ENCODE measurements at regions not wholly inside any gene's neighbourhood (a gene's known extent, or its start where the extent isn't known, plus 50 kb on each side); places are given as distances from the start of the nearest gene placed in this dataset.

DNA sequence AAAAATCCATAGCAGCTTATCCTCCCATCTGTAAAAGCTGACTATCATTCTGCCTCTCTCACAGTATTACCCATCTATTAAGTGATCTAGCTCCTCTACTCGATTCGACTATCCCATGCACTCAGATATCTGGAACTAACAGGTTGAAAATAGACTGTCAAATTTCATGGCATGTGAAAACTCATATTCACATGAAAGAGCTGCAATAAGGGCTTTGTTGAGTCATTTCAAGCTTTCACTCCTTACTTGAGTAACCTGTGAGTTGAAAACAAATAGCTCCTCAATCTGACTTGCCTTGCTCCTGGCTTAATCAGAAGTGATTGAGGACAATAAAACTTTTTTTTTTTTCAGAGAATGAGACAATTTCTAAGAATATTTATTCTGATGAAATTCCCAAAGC is 192.4 kb upstream of the ERBB4 start (continued):
- TF ChIP-seq BMI1 (IDR thresholded peaks at IDR 0.05; ENCODE audit: borderline replicate concordance) (peak; percentile 42; the same call in 1 of the 2 replicates), POU2F2 (IDR thresholded peaks at IDR 0.05; ENCODE audit: borderline replicate concordance, low read depth, low read length) (peak; percentile 63; the same call in 2 of the 3 replicates), CBX5 (IDR thresholded peaks at IDR 0.05; ENCODE audit: low read depth) (0 out of 2 replicates have a peak, but pooled peaks have one; percentile 78), CEBPB (IDR thresholded peaks at IDR 0.05; ENCODE audit: borderline replicate concordance in 1 of 2, low read depth in 2 of 2, low read length in 2 of 2) (peak in 1 of 2 experiments; percentile 50; a peak in 1 of 4 replicates), IKZF2 (IDR thresholded peaks at IDR 0.05) (peak; percentile 92 to 95), TCF7 (IDR thresholded peaks at IDR 0.05; ENCODE audit: borderline replicate concordance) (peak; percentile 69; the same call in 1 of the 2 replicates), PAX8 (IDR thresholded peaks at IDR 0.05) (no peak), CREM (IDR thresholded peaks at IDR 0.05; ENCODE audit: low read depth) (peak; percentile 80), MXI1 (IDR thresholded peaks at IDR 0.05; ENCODE audit: low read depth, low read length) (peak; percentile 22; the same call in 1 of the 2 replicates), ZSCAN29 (IDR thresholded peaks at IDR 0.05) (no peak), PML (IDR thresholded peaks at IDR 0.05; ENCODE audit: low read length) (0 out of 2 replicates have a peak, but pooled peaks have one; percentile 58), EP300 (IDR thresholded peaks at IDR 0.05; ENCODE audit: borderline replicate concordance in 1 of 2, control insufficient read depth in 1 of 2, low read depth in 2 of 2, low read length in 2 of 2) (peak; percentile 55 to 81; a peak in 2 of 4 replicates), FOXM1 (IDR thresholded peaks at IDR 0.05; ENCODE audit: low read depth, low read length) (peak; percentile 95), RUNX3 (IDR thresholded peaks at IDR 0.05; ENCODE audit: low read length) (peak; percentile 86), BHLHE40 (IDR thresholded peaks at IDR 0.05; ENCODE audit: borderline replicate concordance in 1 of 2, low read depth in 2 of 2, low read length in 1 of 2) (peak; percentile 49 to 58; a peak in 3 of 4 replicates), RAD21 (IDR thresholded peaks at IDR 0.05; ENCODE audit: insufficient read depth, low read depth, low read length) (peak; percentile 21; the same call in 1 of the 2 replicates), IRF4 (IDR thresholded peaks at IDR 0.05; ENCODE audit: low read depth, low read length) (peak; percentile 99), NRF1 (conservative IDR thresholded peaks at IDR 0.05; ENCODE audit: low read depth, low read length) (no peak), MEF2B (IDR thresholded peaks at IDR 0.05; ENCODE audit: partially characterized antibody, poor library complexity, severe bottlenecking) (peak; percentile 83), BACH1 (IDR thresholded peaks at IDR 0.05; ENCODE audit: borderline replicate concordance) (peak; percentile 83; the same call in 1 of the 2 replicates), NFYB (IDR thresholded peaks at IDR 0.05; ENCODE audit: insufficient read depth, low read depth, low read length) (no peak), MTA3 (IDR thresholded peaks at IDR 0.05; ENCODE audit: borderline replicate concordance, low read length) (peak; percentile 86; the same call in 1 of the 2 replicates), NFIC (IDR thresholded peaks at IDR 0.05; ENCODE audit: low read depth, low read length) (peak; percentile 94), IKZF1 (conservative IDR thresholded peaks at IDR 0.05) (peak; percentile 68), NR2C2 (IDR thresholded peaks at IDR 0.05; ENCODE audit: borderline replicate concordance, control insufficient read depth, insufficient read length, low read depth) (no peak), SIN3A (IDR thresholded peaks at IDR 0.05; ENCODE audit: low read depth, low read length) (no peak), ATF7 (IDR thresholded peaks at IDR 0.05; ENCODE audit: low read depth) (peak; percentile 43; the same call in 1 of the 2 replicates)
- TF ChIP-seq, protein P1, sequence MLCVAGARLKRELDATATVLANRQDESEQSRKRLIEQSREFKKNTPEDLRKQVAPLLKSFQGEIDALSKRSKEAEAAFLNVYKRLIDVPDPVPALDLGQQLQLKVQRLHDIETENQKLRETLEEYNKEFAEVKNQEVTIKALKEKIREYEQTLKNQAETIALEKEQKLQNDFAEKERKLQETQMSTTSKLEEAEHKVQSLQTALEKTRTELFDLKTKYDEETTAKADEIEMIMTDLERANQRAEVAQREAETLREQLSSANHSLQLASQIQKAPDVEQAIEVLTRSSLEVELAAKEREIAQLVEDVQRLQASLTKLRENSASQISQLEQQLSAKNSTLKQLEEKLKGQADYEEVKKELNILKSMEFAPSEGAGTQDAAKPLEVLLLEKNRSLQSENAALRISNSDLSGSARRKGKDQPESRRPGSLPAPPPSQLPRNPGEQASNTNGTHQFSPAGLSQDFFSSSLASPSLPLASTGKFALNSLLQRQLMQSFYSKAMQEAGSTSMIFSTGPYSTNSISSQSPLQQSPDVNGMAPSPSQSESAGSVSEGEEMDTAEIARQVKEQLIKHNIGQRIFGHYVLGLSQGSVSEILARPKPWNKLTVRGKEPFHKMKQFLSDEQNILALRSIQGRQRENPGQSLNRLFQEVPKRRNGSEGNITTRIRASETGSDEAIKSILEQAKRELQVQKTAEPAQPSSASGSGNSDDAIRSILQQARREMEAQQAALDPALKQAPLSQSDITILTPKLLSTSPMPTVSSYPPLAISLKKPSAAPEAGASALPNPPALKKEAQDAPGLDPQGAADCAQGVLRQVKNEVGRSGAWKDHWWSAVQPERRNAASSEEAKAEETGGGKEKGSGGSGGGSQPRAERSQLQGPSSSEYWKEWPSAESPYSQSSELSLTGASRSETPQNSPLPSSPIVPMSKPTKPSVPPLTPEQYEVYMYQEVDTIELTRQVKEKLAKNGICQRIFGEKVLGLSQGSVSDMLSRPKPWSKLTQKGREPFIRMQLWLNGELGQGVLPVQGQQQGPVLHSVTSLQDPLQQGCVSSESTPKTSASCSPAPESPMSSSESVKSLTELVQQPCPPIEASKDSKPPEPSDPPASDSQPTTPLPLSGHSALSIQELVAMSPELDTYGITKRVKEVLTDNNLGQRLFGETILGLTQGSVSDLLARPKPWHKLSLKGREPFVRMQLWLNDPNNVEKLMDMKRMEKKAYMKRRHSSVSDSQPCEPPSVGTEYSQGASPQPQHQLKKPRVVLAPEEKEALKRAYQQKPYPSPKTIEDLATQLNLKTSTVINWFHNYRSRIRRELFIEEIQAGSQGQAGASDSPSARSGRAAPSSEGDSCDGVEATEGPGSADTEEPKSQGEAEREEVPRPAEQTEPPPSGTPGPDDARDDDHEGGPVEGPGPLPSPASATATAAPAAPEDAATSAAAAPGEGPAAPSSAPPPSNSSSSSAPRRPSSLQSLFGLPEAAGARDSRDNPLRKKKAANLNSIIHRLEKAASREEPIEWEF (IDR thresholded peaks at IDR 0.05; ENCODE audit: insufficient replicate concordance, low read depth, low read length), result peak; percentile 65

Measured in GM12878 (cell line).